GM18499 (cell line): ENCODE measurements at regions not wholly inside any gene's neighbourhood (a gene's known extent, or its start where the extent isn't known, plus 50 kb on each side); places are given as distances from the start of the nearest gene placed in this dataset.

Experiments
- ATAC-seq: cut with Tn5 transposase; IDR thresholded peaks from one replicate; pipeline ENCODE4 v1.9.1; 2021; ENCODE audit warnings: moderate number of reproducible peaks; ENCODE audit not compliant: insufficient read depth, unreplicated experiment

GRCh38 chr5:18088020-18088579, 453.8 kb downstream of the TAF11L14 start:
- ATAC-seq = no peak

GRCh38 chr5:18090177-18090576, 455.9 kb downstream of the TAF11L14 start:
- ATAC-seq = no peak

- ATAC-seq = no peak
Measured at GRCh38 chr5:18091142-18091541, 456.9 kb downstream of the TAF11L14 start.

GRCh38 chr5:18091758-18092157, 457.5 kb downstream of the TAF11L14 start:
- ATAC-seq = no peak

- no peak for ATAC-seq
Measured at GRCh38 chr5:18095061-18095460, 460.8 kb downstream of the TAF11L14 start.

GRCh38 chr5:18097817-18098216, 463.6 kb downstream of the TAF11L14 start:
- no peak for ATAC-seq

GRCh38 chr5:18098691-18099090, 464.4 kb downstream of the TAF11L14 start:
- no peak for ATAC-seq

GRCh38 chr5:18099261-18099660, 465.0 kb downstream of the TAF11L14 start:
- no peak for ATAC-seq

GRCh38 chr5:18101532-18101931, 467.3 kb downstream of the TAF11L14 start:
- ATAC-seq = no peak

- ATAC-seq = no peak
Measured at GRCh38 chr5:18102733-18103132, 468.5 kb downstream of the TAF11L14 start.

- ATAC-seq = no peak
Measured at GRCh38 chr5:18105449-18105848, 471.2 kb downstream of the TAF11L14 start.

DNA sequence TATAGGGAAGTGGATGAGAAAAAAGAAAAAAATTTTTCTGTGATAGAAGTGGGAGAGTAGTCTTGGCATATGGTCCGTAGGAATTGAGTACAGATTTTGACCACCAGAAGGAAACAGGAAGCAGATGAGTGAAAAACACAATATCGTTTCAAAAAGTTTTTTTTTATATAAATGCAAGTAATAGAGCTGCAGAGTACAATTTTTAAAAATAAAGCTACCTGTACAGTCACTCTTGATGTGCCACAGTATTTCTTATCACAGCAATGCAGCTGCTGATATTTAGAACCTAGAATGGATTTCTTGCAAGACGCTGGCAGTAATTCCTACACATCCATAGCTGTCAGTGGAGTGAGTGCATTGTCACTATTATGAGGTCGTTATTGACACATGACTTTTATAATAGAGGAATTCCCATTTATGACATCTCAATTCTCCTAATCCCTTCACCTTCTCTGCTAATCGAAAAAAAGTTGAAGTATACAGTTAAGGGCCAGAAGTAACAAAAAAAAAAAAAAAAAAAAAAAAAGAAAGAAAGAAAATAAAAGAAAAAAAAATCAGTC, 477.7 kb downstream of the TAF11L14 start:
- ATAC-seq = no peak

DNA sequence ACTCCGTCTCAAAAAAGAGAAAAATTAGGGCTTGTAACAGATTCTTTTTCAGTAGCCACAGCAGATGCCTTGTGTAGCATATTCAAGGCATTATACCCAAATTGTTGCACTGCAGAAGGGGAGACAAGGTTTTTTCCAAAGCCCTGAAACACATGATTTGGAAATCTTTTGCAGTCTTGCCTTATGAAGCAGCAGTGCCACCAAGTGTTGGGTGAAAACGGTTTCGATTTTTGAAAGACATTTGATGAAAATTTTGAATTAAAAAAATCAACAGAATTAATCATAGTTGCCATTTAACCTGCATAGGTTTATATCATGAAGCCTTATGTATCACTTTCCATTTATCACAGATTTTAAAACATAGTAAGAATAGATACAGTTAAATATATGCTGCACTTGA, 479.5 kb downstream of the TAF11L14 start:
- ATAC-seq = no peak

DNA sequence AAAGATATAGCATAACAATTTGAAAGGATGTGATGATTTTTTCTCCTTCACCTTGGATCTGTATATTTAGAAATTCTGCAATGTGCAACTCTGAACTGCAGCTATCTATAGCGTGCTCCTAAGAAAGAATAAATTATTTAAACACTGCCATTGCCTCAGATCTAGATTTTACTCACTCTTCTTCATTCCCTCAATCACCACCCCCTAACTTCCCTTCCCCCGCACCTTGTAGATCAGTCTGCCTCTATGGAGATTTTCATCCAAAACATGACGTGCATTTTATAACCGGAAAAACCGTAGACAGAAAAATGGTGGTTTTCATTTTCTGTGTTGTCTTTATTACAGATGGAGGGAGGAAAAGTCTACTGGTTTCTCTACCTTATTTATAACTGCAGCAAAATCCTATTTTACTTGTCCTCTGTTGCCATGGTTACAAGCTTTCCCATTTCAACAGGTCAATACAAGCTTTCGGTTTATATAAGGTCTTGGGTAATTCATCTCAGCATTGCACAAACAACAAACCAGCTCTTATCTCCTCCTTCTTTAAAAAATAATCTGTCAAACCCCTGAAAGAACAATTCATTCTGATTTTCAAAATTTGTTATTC, 480.0 kb downstream of the TAF11L14 start:
- no peak for ATAC-seq

- no peak for ATAC-seq
Measured at GRCh38 chr5:18117968-18118367, 483.7 kb downstream of the TAF11L14 start.

GRCh38 chr5:18119156-18119785, 485.0 kb downstream of the TAF11L14 start:
- no peak for ATAC-seq

DNA sequence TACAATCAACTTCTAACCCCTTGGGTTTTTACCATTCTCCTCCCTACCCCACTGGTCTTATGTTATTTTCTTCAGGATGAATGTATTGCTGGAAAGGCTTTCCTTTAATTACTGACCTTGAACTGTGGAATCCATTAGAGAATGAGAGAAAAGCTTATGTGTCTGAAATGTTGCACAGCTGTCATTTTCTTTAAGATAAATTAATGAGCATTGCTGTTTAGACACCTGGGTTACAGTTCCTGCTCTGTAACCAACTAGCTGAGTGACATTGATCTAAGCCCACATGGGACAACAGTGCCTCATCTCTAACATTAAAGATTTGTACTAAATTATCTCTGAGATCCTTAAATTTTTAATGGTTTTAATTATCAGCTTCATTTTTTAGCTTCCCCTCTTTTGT, 507.0 kb downstream of the TAF11L14 start:
- ATAC-seq = no peak

DNA sequence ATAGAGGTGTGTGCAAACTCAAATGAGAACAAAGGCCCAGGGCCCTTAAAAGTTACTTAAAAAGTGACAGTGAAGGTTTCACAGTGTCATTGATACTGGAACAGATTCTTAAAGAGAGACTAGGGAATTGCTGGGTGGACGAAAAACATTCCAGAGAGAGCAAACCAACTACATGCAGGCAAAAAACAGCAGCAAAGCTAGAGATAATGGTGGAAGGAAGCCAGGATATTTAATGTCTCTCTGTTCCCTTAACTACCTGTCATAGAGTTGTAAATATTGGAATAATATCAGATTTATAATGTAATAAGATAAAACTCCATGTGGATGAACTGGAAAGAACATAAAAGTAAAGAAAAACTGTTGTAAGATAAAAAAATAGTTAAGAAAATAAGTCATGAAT, 508.6 kb downstream of the TAF11L14 start:
- ATAC-seq = no peak

GRCh38 chr5:18152671-18153070, 518.4 kb downstream of the TAF11L14 start:
- ATAC-seq = no peak

DNA sequence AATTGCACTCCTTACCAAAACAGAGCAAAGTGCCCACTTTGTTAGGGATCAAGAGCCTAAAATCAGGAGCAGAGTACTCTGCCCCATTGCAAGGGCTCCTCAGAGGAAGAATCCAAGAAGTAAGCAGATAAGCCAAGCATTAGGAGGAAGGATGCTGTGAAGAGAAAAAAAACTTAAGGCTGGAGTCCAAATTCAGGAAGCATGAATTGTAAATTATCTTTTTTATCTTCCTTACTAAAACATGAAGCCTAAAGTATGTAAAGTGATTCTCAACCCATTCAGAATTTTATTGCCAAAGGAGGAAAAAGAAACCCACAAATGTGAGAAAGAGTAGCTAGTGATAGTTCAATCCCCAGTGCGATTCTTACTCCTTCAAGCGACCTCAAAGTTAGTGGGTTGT, 523.9 kb downstream of the TAF11L14 start:
- ATAC-seq = no peak

- ATAC-seq = no peak
Measured at GRCh38 chr5:18159331-18159730, 525.1 kb downstream of the TAF11L14 start.

DNA sequence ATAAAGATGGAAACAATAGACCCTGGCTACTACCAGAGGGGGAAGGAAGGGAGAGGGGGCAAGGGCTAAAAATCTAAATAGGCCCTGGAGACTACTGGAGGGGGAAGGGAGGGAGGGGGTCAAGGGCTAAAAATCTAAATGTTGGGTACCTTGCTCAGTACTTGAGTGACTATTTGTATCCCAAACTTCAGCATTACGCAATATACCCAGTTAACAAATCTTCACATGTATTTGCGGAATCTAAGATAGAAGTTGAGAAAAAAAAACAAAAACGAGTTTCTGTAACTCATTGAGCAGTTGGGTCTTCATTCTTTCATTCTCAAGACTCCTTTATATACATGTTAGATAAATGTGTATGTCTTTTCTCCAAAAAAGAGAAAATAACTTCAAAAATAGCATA, 537.4 kb downstream of the TAF11L14 start:
- ATAC-seq = no peak
